ENCODE measurements at regions not wholly inside any gene's neighbourhood (a gene's known extent, or its start where the extent isn't known, plus 50 kb on each side); places are given as distances from the start of the nearest gene placed in this dataset.
A peak's percentile ranks its signal among the peaks of the same experiment; 100 is the strongest.

DNA sequence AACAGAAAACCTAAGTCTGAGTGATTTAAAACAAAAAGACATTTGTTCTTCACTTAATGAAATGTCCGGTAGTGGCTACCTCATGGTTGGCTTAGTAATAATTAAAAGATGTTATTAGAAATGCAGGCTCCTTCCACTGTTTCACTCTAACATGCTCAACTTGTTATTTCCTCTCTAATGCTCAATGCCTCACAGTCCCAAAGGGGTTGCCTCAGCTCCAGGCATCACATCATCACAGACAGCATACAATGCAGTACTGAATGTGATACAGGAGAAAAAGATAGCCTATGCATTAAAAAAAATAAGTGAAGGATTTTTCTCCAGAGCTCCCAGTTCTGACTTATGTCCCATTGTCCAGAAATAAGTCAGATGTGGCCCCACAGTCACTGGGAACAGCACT lies 1077.0 kb upstream of the TMEM132C start:
- H2BK120ac ChIP-seq (replicated peaks; ENCODE audit: low read depth, low read length): no peak overlapping the region
- H3K4ac ChIP-seq (replicated peaks; ENCODE audit: insufficient read length, low read depth, low read length): no peak overlapping the region
- H4K8ac ChIP-seq (ENCODE audit: extremely low read depth, insufficient read depth, low read length): no peak overlapping the region
- H4K20me1 ChIP-seq (replicated peaks in 1 of 2; ENCODE audit: control insufficient read depth in 1 of 2, insufficient read depth in 2 of 2, low read length in 2 of 2): no peaks in the 10 kb centered on the region
- H2BK20ac ChIP-seq (ENCODE audit: low read length): no peak overlapping the region
- no peak overlapping the region for H2BK5ac ChIP-seq (ENCODE audit: low read depth, low read length)
- H2AFZ ChIP-seq (ENCODE audit: low read length): no peak overlapping the region
- no peak overlapping the region for H3K4me2 ChIP-seq (ENCODE audit: insufficient read depth in 1 of 2, low read depth in 2 of 2, low read length in 2 of 2)
- FAIRE-seq (no peak), DNase-seq (ENCODE audit: low read depth in 1 of 2, low spot score in 2 of 2) (no peak)
- no peaks in the 10 kb centered on the region for H3K79me2 ChIP-seq (ENCODE audit: control insufficient read depth in 1 of 2, insufficient read depth in 2 of 2, low read length in 2 of 2)
- no peaks in the 10 kb centered on the region for H3K27me3 ChIP-seq (replicated peaks in 1 of 4; ENCODE audit: control insufficient read depth in 3 of 4, extremely low read depth in 1 of 4, insufficient read depth in 3 of 4, low read length in 3 of 4)
- no peak overlapping the region for H4K91ac ChIP-seq (replicated peaks; ENCODE audit: insufficient read length, low read length)
- no peak overlapping the region for H3K4me3 ChIP-seq (ENCODE audit: extremely low read depth in 1 of 4, insufficient read depth in 2 of 4, low read depth in 3 of 4, low read length in 4 of 4)
- H3K23ac ChIP-seq (ENCODE audit: insufficient read length): no peak overlapping the region
- 93% methylated on average over 1 of the region's 1 CpG; no CpG with 5 or more reads in 1 of the 2 experiments for WGBS, 2 experiments (ENCODE audit: extremely low coverage in 1 of 2, insufficient coverage in 1 of 2, insufficient read length in 1 of 2, insufficient replicate concordance in 2 of 2, low coverage in 1 of 2, low lambda C conversion rate in 2 of 2, missing lambda C conversion rate in 1 of 2)
- H3K9me3 ChIP-seq (ENCODE audit: insufficient read depth in 2 of 2, low read depth in 1 of 2, low read length in 1 of 2): no peaks in the 10 kb centered on the region
- no peak overlapping the region for H4K5ac ChIP-seq (ENCODE audit: insufficient read length, low read depth, low read length)
- no peak overlapping the region for H2BK15ac ChIP-seq (ENCODE audit: low read length)
- H2BK12ac ChIP-seq (ENCODE audit: low read depth, low read length): no peak overlapping the region
- no peaks in the 10 kb centered on the region for H3K79me1 ChIP-seq (ENCODE audit: low read depth, low read length)
- H3K27ac ChIP-seq (ENCODE audit: low read depth, low read length): no peak overlapping the region
- CTCF ChIA-PET (ENCODE audit: partially characterized antibody): no interaction called here
- no peak overlapping the region for H3K14ac ChIP-seq (ENCODE audit: insufficient read length)
- TF ChIP-seq YY1 (IDR thresholded peaks at IDR 0.05; ENCODE audit: low read depth, low read length) (no peak), SP4 (IDR thresholded peaks at IDR 0.05; ENCODE audit: low read length) (no peak), KDM1A (IDR thresholded peaks at IDR 0.05; ENCODE audit: borderline replicate concordance, low read length) (peak; percentile 37; the same call in 1 of the 2 replicates)
- no peaks in the 10 kb centered on the region for H3K4me1 ChIP-seq (replicated peaks in 1 of 4; ENCODE audit: control insufficient read depth in 3 of 4, insufficient read depth in 4 of 4, low read length in 3 of 4)
- H3K18ac ChIP-seq (ENCODE audit: extremely low read depth, low read length): no peak overlapping the region
- H3K23me2 ChIP-seq (ENCODE audit: low read depth, low read length): 0 out of 2 replicates have a peak, but pooled peaks cover under 1% of the 10 kb centered on the region
- H3K36me3 ChIP-seq (ENCODE audit: control insufficient read depth in 2 of 4, insufficient read depth in 4 of 4, low read length in 3 of 4): no peaks in the 10 kb centered on the region
- POLR2A ChIA-PET (ENCODE audit: partially characterized antibody): no interaction called here
- no peak overlapping the region for H3K56ac ChIP-seq (replicated peaks; ENCODE audit: insufficient read length, low read depth, low read length)
- H3K9ac ChIP-seq (replicated peaks in 1 of 4; ENCODE audit: extremely low read depth in 1 of 4, low read depth in 3 of 4, low read length in 3 of 4): no peak overlapping the region
- no peak overlapping the region for H2AK5ac ChIP-seq (ENCODE audit: low read depth, low read length)
